Psoas muscle (tissue), 7 donors: ENCODE measurements at regions not wholly inside any gene's neighbourhood (a gene's known extent, or its start where the extent isn't known, plus 50 kb on each side); places are given as distances from the start of the nearest gene placed in this dataset.

Experiments
- ATAC-seq, 4 donors: fragments of 200-7000 bp; cut with Tn5 transposase; one replicate each; pipeline ENCODE4 v1.9.1; 2020; ENCODE audit warnings: moderate library complexity in 3 of 4, mild to moderate bottlenecking in 2 of 4
- DNase-seq, 2 donors: peaks; one replicate each; pipeline ENCODE4 v3.0.0-alpha.2; 2020
- H3K27ac ChIP-seq: fragments of 200-600 bp; one replicate; pipeline ENCODE4 v1.8.0; 2022
- H3K27me3 ChIP-seq, 3 donors: fragments of 200-600 bp in 1 of 3; one replicate each; pipeline versions ENCODE4 v1.6.1 to v1.8.0; 2013 to 2022; ENCODE audit warnings: low read length in 2 of 3, mild to moderate bottlenecking in 2 of 3, moderate library complexity in 1 of 3; ENCODE audit not compliant: insufficient read depth in 3 of 3
- H3K36me3 ChIP-seq, 2 donors: fragments of 200-600 bp in 1 of 2; one replicate each; pipeline versions ENCODE4 v1.6.1 to v1.8.0; 2013 to 2022; ENCODE audit warnings: low read depth in 1 of 2, mild to moderate bottlenecking in 1 of 2, moderate library complexity in 1 of 2; ENCODE audit not compliant: insufficient read depth in 1 of 2
- H3K4me1 ChIP-seq: fragments of 200-600 bp; one replicate; pipeline ENCODE4 v1.8.0; 2022
- H3K4me3 ChIP-seq: fragments of 200-600 bp; one replicate; pipeline ENCODE4 v1.8.0; 2022; ENCODE audit warnings: mild to moderate bottlenecking
- H3K9me3 ChIP-seq: fragments of 200-600 bp; one replicate; pipeline ENCODE4 v1.8.0; 2022
- WGBS, 3 donors: extraction: QIAGEN DNeasy Blood & Tissue Kit; methylation state at CpG; one replicate each; pipeline versions ENCODE4 v1.1.6 to v1.1.7; 2013; 5-methylcytosine and 5-hydroxymethylcytosine counted together
- intact Hi-C, 2 donors: fragments of 100-400 bp; cut with DNase I; formaldehyde crosslinking; loops; one replicate each; pipeline versions ENCODE4 v1.11.0 to v1.14.2; 2022
- TF ChIP-seq, protein P1 (sequence below): fragments of 200-600 bp; IDR thresholded peaks from one replicate; pipeline ENCODE4 v1.8.0; 2022; ENCODE audit warnings: antibody characterized with exemption
- donor health status: healthy with polysubstance abuse.
- donor health status: DM: no; HTN: no; CAD: no; lungs with moderate emphysema.
- donor health status: Bipolar disorder and iron deficiency.
- donor health status: healthy.
- donor health status: DM: yes; HTN: yes; CAD: no.
- donor health status: DM: no; HTN: no; CAD: no.
- donor health status: DM: yes; HTN: yes; CAD: no.

DNA sequence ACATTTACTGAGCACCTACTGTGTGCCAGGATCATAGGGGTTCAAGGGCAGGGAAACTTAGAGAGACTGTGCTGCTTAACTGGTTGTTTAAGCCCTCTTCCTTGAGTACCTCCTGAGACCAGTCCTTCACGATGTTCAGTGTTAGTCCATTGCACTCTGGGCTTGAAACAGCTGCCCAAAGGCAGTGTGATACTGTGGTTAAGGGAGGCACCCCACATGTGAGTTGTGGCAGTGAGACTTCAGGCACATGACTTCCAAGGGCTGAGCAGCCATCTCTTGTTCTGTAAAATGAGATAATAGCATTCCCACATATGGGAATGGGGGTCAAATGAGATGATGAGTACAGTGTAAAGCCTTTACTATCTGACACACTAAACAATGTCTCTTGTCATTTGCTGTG, 75.1 kb downstream of the LINGO1 start:
- DNase-seq (no peak), ATAC-seq (no peak)
- Histone ChIP-seq H3K4me1 (no peaks in the 10 kb centered on the region), H3K27me3 (peaks cover 0 to 4% (median 0%) of the 10 kb centered on the region in 3 donors), H3K27ac (no peak overlapping the region), H3K9me3 (no peaks in the 10 kb centered on the region), H3K36me3 (no peaks in the 10 kb centered on the region), H3K4me3 (no peak overlapping the region)
- 70 to 87% (median 78%) methylated on average over 1 of the region's 1 CpG for WGBS, 3 donors
- intact Hi-C loops = no loop called here
- TF ChIP-seq, protein P1, sequence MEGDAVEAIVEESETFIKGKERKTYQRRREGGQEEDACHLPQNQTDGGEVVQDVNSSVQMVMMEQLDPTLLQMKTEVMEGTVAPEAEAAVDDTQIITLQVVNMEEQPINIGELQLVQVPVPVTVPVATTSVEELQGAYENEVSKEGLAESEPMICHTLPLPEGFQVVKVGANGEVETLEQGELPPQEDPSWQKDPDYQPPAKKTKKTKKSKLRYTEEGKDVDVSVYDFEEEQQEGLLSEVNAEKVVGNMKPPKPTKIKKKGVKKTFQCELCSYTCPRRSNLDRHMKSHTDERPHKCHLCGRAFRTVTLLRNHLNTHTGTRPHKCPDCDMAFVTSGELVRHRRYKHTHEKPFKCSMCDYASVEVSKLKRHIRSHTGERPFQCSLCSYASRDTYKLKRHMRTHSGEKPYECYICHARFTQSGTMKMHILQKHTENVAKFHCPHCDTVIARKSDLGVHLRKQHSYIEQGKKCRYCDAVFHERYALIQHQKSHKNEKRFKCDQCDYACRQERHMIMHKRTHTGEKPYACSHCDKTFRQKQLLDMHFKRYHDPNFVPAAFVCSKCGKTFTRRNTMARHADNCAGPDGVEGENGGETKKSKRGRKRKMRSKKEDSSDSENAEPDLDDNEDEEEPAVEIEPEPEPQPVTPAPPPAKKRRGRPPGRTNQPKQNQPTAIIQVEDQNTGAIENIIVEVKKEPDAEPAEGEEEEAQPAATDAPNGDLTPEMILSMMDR = no peak

DNA sequence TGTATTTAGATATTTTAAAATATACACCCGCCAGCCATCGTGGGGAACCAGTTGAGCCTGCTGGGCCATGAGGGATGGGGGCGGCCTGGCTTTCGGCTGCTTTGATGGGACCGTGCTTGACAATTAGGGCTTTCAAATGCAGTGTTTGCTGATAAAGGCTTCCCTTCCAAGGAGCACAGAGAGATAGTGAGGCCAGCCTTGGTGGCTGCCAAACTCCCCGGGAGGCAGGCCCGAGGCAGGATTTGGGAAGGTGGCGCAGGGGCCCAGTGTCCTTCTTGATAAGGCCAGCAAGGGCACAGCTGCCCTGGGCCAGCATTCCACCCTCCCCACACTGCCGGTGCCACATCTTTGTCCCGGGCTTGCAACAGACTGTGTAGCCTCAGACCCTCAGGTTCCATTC, 75.6 kb downstream of the LINGO1 start:
- Histone ChIP-seq H3K4me1 (no peaks in the 10 kb centered on the region), H3K4me3 (no peak overlapping the region), H3K9me3 (no peaks in the 10 kb centered on the region), H3K36me3 (no peaks in the 10 kb centered on the region), H3K27ac (no peak overlapping the region), H3K27me3 (peaks cover 0 to 4% (median 0%) of the 10 kb centered on the region in 3 donors)
- ATAC-seq (no peak), DNase-seq (no peak)
- WGBS, 3 donors = 59 to 82% (median 74%) methylated on average over 10 of the region's 10 CpGs
- intact Hi-C loops = no loop called here
- TF ChIP-seq, protein P1 = no peak

DNA sequence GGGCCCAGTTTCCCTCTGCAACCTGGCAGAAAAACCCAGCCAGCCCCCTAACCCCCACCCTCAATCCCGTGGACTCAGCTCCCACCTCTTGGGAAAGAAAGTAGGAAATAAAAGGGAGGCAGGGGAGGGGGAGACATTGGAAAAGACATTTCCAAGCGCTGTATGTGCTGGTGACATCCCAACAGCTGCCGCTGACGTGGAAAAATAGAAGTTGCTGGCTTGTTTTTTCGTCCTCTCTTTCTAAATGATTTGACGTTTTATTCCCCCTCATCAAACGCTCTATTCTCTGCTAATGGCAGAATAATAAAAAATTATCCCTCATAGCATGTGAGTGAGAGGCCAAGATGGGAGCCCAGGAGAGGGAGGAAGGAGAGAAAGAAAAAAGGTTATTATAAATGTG, 76.1 kb downstream of the LINGO1 start:
- Histone ChIP-seq H3K27me3 (peaks cover 0 to 4% (median 0%) of the 10 kb centered on the region in 3 donors), H3K4me3 (no peak overlapping the region), H3K9me3 (no peaks in the 10 kb centered on the region), H3K4me1 (no peaks in the 10 kb centered on the region), H3K36me3 (no peaks in the 10 kb centered on the region), H3K27ac (no peak overlapping the region)
- TF ChIP-seq, protein P1 = no peak
- DNase-seq = no peak
- WGBS, 3 donors = 86 to 93% (median 91%) methylated on average over 7 of the region's 7 CpGs
- no peak for ATAC-seq
- intact Hi-C loops = no loop called here

DNA sequence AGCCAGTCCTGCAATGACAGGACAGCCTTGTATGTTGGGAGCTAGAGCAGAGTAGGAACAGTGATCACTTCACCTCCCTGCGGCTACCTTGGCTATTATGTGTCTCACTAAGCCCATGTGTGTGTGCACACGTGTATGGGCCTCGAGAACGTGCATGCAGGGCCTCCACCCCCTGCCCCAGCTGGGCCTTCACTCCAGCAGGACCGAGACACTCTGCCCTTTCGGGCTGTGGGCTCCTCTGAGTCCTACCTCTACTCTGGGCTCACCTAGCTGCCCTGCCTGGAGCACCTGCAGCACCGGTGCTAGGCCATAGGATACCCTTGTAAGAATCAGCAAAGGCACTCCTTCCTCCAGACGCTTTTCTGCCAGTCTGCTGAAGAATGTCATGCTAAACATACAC, 77.5 kb downstream of the LINGO1 start:
- TF ChIP-seq, protein P1 = no peak
- H3K9me3 ChIP-seq = no peaks in the 10 kb centered on the region
- no peak overlapping the region for H3K27ac ChIP-seq
- 90 to 94% (median 93%) methylated on average over 8 of the region's 8 CpGs for WGBS, 3 donors
- H3K27me3 ChIP-seq = no peaks in the 10 kb centered on the region
- intact Hi-C loops = no loop called here
- ATAC-seq (no peak), DNase-seq (no peak)
- H3K4me1 ChIP-seq = no peaks in the 10 kb centered on the region
- H3K4me3 ChIP-seq = no peak overlapping the region
- H3K36me3 ChIP-seq = no peaks in the 10 kb centered on the region

DNA sequence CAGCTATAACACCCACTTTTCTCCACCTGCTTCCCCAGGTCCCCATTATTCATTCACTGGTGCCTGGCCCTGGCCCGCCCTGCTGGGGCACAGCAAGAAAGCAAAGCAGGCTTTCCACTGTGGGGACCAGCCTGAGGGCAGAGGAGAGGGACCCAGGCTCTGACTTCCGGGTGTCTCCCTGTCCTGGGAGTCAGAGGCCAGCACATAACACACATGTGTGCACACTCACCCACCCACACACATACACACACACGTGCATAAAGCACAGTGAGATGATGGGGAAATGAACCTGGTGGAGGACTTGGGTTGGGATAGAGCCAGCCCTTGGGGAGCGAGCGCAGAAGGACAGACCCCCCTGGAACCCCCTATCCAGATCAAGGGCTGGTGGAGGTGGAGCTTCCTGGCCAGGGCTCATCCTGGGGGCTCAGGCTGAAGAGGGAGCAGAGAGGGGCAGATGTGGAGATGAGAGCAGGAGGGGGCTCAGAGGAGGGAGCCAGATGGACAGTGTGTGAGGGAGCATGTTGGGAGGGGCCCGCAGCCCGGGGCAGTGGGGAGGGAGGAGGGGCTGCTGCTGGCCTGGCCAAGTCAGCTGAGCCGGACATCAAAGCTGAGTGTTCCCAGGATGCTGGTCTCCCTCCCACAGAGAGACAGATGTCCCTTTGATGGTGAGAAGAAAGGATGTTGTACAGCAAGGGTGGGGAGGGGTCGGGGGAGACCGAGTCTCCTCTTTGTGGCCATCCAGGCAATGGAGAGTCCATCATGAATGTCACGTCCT, 78.2 kb downstream of the LINGO1 start:
- DNase-seq = no peak
- Histone ChIP-seq H3K4me3 (no peak overlapping the region), H3K27ac (no peak overlapping the region), H3K9me3 (no peaks in the 10 kb centered on the region), H3K36me3 (no peaks in the 10 kb centered on the region), H3K27me3 (no peaks in the 10 kb centered on the region), H3K4me1 (no peaks in the 10 kb centered on the region)
- ATAC-seq = no peak
- TF ChIP-seq, protein P1 = no peak
- intact Hi-C loops = no loop called here
- 60 to 65% (median 64%) methylated on average over 11 of the region's 11 CpGs for WGBS, 3 donors
